ENCODE measurements at regions not wholly inside any gene's neighbourhood (a gene's known extent, or its start where the extent isn't known, plus 50 kb on each side); places are given as distances from the start of the nearest gene placed in this dataset.

DNA sequence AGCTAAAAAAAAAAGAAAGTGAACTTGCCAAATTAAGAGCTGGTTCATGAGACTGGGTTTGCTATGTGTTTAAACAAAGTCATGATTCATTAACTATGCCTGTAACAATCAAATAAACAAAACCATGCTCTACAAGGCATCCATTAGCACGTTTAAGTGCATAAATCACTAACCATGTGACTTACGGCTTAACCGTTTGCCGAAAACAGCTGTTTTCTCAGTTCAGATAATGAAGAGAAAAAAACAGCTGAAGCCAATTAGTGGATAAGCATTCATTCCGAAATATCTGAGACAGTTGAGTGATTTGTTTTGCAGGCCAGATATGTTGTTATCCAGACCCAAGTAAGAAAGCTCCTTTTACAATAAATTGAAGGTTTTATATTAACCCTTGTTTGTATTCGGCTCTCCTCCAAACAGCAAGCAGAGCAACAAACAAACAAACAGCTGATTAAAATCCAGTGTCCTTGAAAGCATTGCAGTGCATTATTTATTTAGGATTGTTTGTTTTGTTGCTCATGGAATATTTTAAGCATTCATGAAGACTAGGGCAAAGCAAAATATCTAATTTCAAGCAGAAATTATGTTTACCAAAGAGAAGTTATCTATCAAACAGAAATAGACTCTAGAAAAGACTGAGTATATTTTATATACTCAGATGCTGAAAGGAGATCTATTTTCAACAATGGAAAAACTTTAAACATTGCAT lies 343.5 kb downstream of the RFPL4B start (continued):
- TF ChIP-seq ELF1 (IDR thresholded peaks at IDR 0.05) (no peak), GABPA (IDR thresholded peaks at IDR 0.05; ENCODE audit: low read depth) (no peak), REST (IDR thresholded peaks at IDR 0.05; ENCODE audit: low read depth, low read length) (no peak), FOXM1 (IDR thresholded peaks at IDR 0.05; ENCODE audit: low read depth) (no peak)
- TF ChIP-seq, protein P1, sequence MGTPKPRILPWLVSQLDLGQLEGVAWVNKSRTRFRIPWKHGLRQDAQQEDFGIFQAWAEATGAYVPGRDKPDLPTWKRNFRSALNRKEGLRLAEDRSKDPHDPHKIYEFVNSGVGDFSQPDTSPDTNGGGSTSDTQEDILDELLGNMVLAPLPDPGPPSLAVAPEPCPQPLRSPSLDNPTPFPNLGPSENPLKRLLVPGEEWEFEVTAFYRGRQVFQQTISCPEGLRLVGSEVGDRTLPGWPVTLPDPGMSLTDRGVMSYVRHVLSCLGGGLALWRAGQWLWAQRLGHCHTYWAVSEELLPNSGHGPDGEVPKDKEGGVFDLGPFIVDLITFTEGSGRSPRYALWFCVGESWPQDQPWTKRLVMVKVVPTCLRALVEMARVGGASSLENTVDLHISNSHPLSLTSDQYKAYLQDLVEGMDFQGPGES (IDR thresholded peaks at IDR 0.05; ENCODE audit: low read depth, low read length), result no peak

DNA sequence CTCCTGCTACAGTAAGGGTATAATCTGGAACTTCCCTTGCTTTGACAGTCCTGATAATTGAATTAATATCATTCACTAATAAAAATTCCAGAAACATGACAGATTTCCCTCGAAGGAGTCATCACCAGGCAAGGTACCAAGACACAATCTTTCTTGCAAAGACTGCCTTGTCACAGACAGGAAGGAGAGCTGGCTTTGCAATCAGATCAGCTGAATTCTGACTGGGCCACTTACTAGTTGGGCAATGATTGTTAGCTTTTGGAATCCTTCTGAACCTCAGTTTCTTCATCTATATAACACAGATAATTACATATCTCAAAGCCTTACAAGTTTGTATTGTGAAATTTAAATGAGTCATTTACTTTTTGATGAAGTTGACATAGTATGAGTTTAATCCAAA lies 344.2 kb downstream of the RFPL4B start:
- H3K4me3 ChIP-seq (ENCODE audit: low read depth in 2 of 2, low read length in 1 of 2), result no peak overlapping the region
- WGBS (ENCODE audit: low lambda C conversion rate), result 0% methylated on average over 1 of the region's 1 CpG
- H3K79me2 ChIP-seq (ENCODE audit: insufficient read depth), result no peaks in the 10 kb centered on the region
- H3K9me3 ChIP-seq, result no peaks in the 10 kb centered on the region
- ChIA-PET CTCF (interaction anchor here (0.8 kb wide), 1 partner anchor 1167 kb away, joined by 3 read pairs; no protein-coding TSS in a partner anchor), POLR2A (interaction anchor here (0.7 kb wide), 1 partner anchor 873 kb away, joined by 3 read pairs; no protein-coding TSS in a partner anchor)
- 0 out of 2 replicates have a peak overlapping the region, but pooled peaks have one; percentile 36 for H2AFZ ChIP-seq (ENCODE audit: low read depth)
- peak overlapping the region; percentile 79 to 81 for H3K27ac ChIP-seq (ENCODE audit: low read depth in 2 of 2, low read length in 1 of 2)
- H3K36me3 ChIP-seq (replicated peaks in 1 of 2; ENCODE audit: control insufficient read depth in 1 of 2, insufficient read depth in 2 of 2, low read length in 1 of 2), result no peaks in the 10 kb centered on the region
- H3K27me3 ChIP-seq (ENCODE audit: insufficient read depth), result no peaks in the 10 kb centered on the region
- H3K4me2 ChIP-seq, result peak overlapping the region; percentile 32; the same call in 1 of the 2 replicates
- peaks cover 13% of the 10 kb centered on the region for H3F3A ChIP-seq (replicated peaks; ENCODE audit: insufficient read depth)
- peak; percentile 12 for DNase-seq
- no peaks in the 10 kb centered on the region for H4K20me1 ChIP-seq (ENCODE audit: insufficient read depth)
- H3K4me1 ChIP-seq (ENCODE audit: control insufficient read depth in 1 of 2, insufficient read depth in 2 of 2, low read depth in 1 of 2, low read length in 1 of 2), result peaks cover 15 to 18% of the 10 kb centered on the region in 2 experiments
- H3K9me2 ChIP-seq, result no peaks in the 10 kb centered on the region
- H3K9ac ChIP-seq, result peak overlapping the region; percentile 14; the same call in 1 of the 2 replicates
- no peak for TF ChIP-seq FOXM1 (IDR thresholded peaks at IDR 0.05; ENCODE audit: low read depth)
- no peak for TF ChIP-seq RCOR1 (IDR thresholded peaks at IDR 0.05; ENCODE audit: low read length)
- TF ChIP-seq RXRA (IDR thresholded peaks at IDR 0.05; ENCODE audit: borderline replicate concordance, low read depth), result peak; percentile 41; the same call in 1 of the 2 replicates
- peak; percentile 85 for TF ChIP-seq TEAD4 (IDR thresholded peaks at IDR 0.05; ENCODE audit: borderline replicate concordance, insufficient read depth)
- TF ChIP-seq USF2 (IDR thresholded peaks at IDR 0.05; ENCODE audit: borderline replicate concordance, low read depth, low read length), result no peak
- TF ChIP-seq CHD2 (IDR thresholded peaks at IDR 0.05; ENCODE audit: low read length, partially characterized antibody), result no peak
- TF ChIP-seq USF1 (IDR thresholded peaks at IDR 0.05; ENCODE audit: borderline replicate concordance, low read depth), result no peak
- TF ChIP-seq, protein P2, sequence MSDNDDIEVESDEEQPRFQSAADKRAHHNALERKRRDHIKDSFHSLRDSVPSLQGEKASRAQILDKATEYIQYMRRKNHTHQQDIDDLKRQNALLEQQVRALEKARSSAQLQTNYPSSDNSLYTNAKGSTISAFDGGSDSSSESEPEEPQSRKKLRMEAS (IDR thresholded peaks at IDR 0.05; ENCODE audit: low read depth), result no peak
- no peak for TF ChIP-seq EZH2phosphoT487 (IDR thresholded peaks at IDR 0.05; ENCODE audit: borderline replicate concordance, low read depth)
- TF ChIP-seq ELF1 (IDR thresholded peaks at IDR 0.05), result no peak
- peak; percentile 84 for TF ChIP-seq TCF12 (IDR thresholded peaks at IDR 0.05)
- peak; percentile 72; the same call in 1 of the 2 replicates for TF ChIP-seq FOSL2 (IDR thresholded peaks at IDR 0.05; ENCODE audit: borderline replicate concordance, low read depth)
- TF ChIP-seq NFIC (IDR thresholded peaks at IDR 0.05; ENCODE audit: borderline replicate concordance), result peak; percentile 77
- peak; percentile 81 for TF ChIP-seq JUND (IDR thresholded peaks at IDR 0.05)
- no peak for TF ChIP-seq SIN3A (IDR thresholded peaks at IDR 0.05; ENCODE audit: borderline replicate concordance, low read depth, low read length)
- peak; percentile 37 to 82; a peak in 3 of 4 replicates for TF ChIP-seq EP300 (IDR thresholded peaks at IDR 0.05; ENCODE audit: borderline replicate concordance in 1 of 2, low read depth in 1 of 2, low read length in 1 of 2)
- no peak for TF ChIP-seq FOXJ3 (CRISPR knock-in tag; IDR thresholded peaks at IDR 0.05)
- no peak for TF ChIP-seq TAF1 (IDR thresholded peaks at IDR 0.05; ENCODE audit: borderline replicate concordance, low read depth, low read length)
- no peak for TF ChIP-seq MXI1 (IDR thresholded peaks at IDR 0.05; ENCODE audit: low read depth, low read length)

Data from SK-N-SH (cell line).